DMS153 treated with DMSO at 0.1 percent for 48 hours (cell line): ENCODE measurements at regions not wholly inside any gene's neighbourhood (a gene's known extent, or its start where the extent isn't known, plus 50 kb on each side); places are given as distances from the start of the nearest gene placed in this dataset.

Experiments
- DNase-seq: peaks from one replicate; lab custom pipeline; 2025; ENCODE audit not compliant: unreplicated experiment; lab: John Stamatoyannopoulos, UW

- DNase-seq: no peak
Measured at GRCh38 chr3:153069598-153070510, 92.2 kb upstream of the RAP2B start.

- DNase-seq: no peak
Measured at GRCh38 chr3:153070511-153070868, 91.5 kb upstream of the RAP2B start.

GRCh38 chr3:153072382-153072781 lies 89.6 kb upstream of the RAP2B start:
- DNase-seq: no peak

GRCh38 chr3:153072856-153073255 lies 89.2 kb upstream of the RAP2B start:
- no peak for DNase-seq

- no peak for DNase-seq
Measured at GRCh38 chr3:153073636-153074035, 88.4 kb upstream of the RAP2B start.

- no peak for DNase-seq
Measured at GRCh38 chr3:153078826-153079225, 83.2 kb upstream of the RAP2B start.

- no peak for DNase-seq
Measured at GRCh38 chr3:153079386-153079785, 82.6 kb upstream of the RAP2B start.

- no peak for DNase-seq
Measured at GRCh38 chr3:153080778-153081240, 81.2 kb upstream of the RAP2B start.

GRCh38 chr3:153084431-153084830 lies 77.6 kb upstream of the RAP2B start:
- DNase-seq: no peak

GRCh38 chr3:153087595-153088566 lies 74.1 kb upstream of the RAP2B start:
- no peak for DNase-seq

GRCh38 chr3:153089620-153090019 lies 72.4 kb upstream of the RAP2B start:
- DNase-seq: no peak

GRCh38 chr3:153090973-153091372 lies 71.1 kb upstream of the RAP2B start:
- DNase-seq: no peak

- no peak for DNase-seq
Measured at GRCh38 chr3:153093629-153094028, 68.4 kb upstream of the RAP2B start.

GRCh38 chr3:153094386-153094785 lies 67.6 kb upstream of the RAP2B start:
- no peak for DNase-seq

GRCh38 chr3:153095441-153095840 lies 66.6 kb upstream of the RAP2B start:
- no peak for DNase-seq

- DNase-seq: no peak
Measured at GRCh38 chr3:153096731-153097131, 65.3 kb upstream of the RAP2B start.

GRCh38 chr3:153097213-153097612 lies 64.8 kb upstream of the RAP2B start:
- DNase-seq: no peak

GRCh38 chr3:153099131-153099530 lies 62.9 kb upstream of the RAP2B start:
- DNase-seq: no peak

GRCh38 chr3:153103406-153103945 lies 58.5 kb upstream of the RAP2B start:
- no peak for DNase-seq

GRCh38 chr3:153110041-153110440 lies 52.0 kb upstream of the RAP2B start:
- DNase-seq: no peak

- DNase-seq: no peak
Measured at GRCh38 chr3:153111016-153111415, 51.0 kb upstream of the RAP2B start.
